ENCODE measurements at regions not wholly inside any gene's neighbourhood (a gene's known extent, or its start where the extent isn't known, plus 50 kb on each side); places are given as distances from the start of the nearest gene placed in this dataset.

GRCh38 chr20:1060985-1061384, 57.4 kb upstream of the PSMF1 start:
- no peak for DNase-seq (ENCODE audit: low read depth in 4 of 4, low spot score in 3 of 4)

GRCh38 chr20:1061484-1062221, 56.7 kb upstream of the PSMF1 start:
- no peak for DNase-seq (ENCODE audit: low read depth in 4 of 4, low spot score in 3 of 4)

GRCh38 chr20:1062334-1063010, 55.9 kb upstream of the PSMF1 start:
- peak in 1 of 4 donors; percentile 2 for DNase-seq (ENCODE audit: low read depth in 4 of 4, low spot score in 3 of 4)
